H9 (cell line): ENCODE measurements at regions not wholly inside any gene's neighbourhood (a gene's known extent, or its start where the extent isn't known, plus 50 kb on each side); places are given as distances from the start of the nearest gene placed in this dataset.

Source experiments
- DNase-seq: peaks from one replicate; pipeline ENCODE4 v3.0.0-alpha.2; 2017
- H2AFZ ChIP-seq: one replicate; pipeline ENCODE4 v1.6.1; 2013; ENCODE audit warnings: mild to moderate bottlenecking, low read length, control low read depth, moderate library complexity
- H2AK5ac ChIP-seq: 2 replicates; pipeline ENCODE4 v1.6.1; 2013; ENCODE audit warnings: low read length, control low read depth, mixed read lengths; ENCODE audit not compliant: insufficient read length
- H2BK120ac ChIP-seq: one replicate; pipeline ENCODE4 v1.6.1; 2013; ENCODE audit warnings: low read depth, mild to moderate bottlenecking, low read length, control low read depth, inconsistent platforms; ENCODE audit not compliant: poor library complexity, severe bottlenecking
- H2BK12ac ChIP-seq: 2 replicates; pipeline ENCODE4 v1.6.1; 2013; ENCODE audit warnings: low read length, control low read depth, mixed read lengths, low read depth; ENCODE audit not compliant: insufficient read length
- H2BK15ac ChIP-seq: 2 replicates; pipeline ENCODE4 v1.6.1; 2013; ENCODE audit warnings: low read depth, low read length, control low read depth
- H2BK20ac ChIP-seq: one replicate; pipeline ENCODE4 v1.6.1; 2013; ENCODE audit warnings: low read depth, mild to moderate bottlenecking, low read length, control low read depth, inconsistent platforms; ENCODE audit not compliant: poor library complexity, severe bottlenecking
- H2BK5ac ChIP-seq: 2 replicates; pipeline ENCODE4 v1.6.1; 2013; ENCODE audit warnings: low read length, control low read depth, mixed read lengths; ENCODE audit not compliant: insufficient read length
- H3K14ac ChIP-seq: 2 replicates; pipeline ENCODE4 v1.6.1; 2013; ENCODE audit warnings: low read length, control low read depth; ENCODE audit not compliant: insufficient read depth
- H3K18ac ChIP-seq: 2 replicates; pipeline ENCODE4 v1.6.1; 2013; ENCODE audit warnings: low read depth, mild to moderate bottlenecking, mixed read lengths, low read length, control low read depth; ENCODE audit not compliant: insufficient read length
- H3K23ac ChIP-seq: 2 replicates; pipeline ENCODE4 v1.6.1; 2013; ENCODE audit warnings: low read length, control low read depth, mixed read lengths, low read depth; ENCODE audit not compliant: insufficient read length
- H3K23me2 ChIP-seq: 2 replicates; pipeline ENCODE4 v1.6.1; 2013; ENCODE audit warnings: low read depth, mild to moderate bottlenecking, mixed read lengths, low read length, control low read depth; ENCODE audit not compliant: insufficient read length, poor library complexity, severe bottlenecking
- H3K27ac ChIP-seq: 2 replicates; pipeline ENCODE4 v1.5.1; 2013; ENCODE audit warnings: low read length, control low read depth, mixed read lengths, low read depth; ENCODE audit not compliant: insufficient read length
- H3K27me3 ChIP-seq: 2 replicates; pipeline ENCODE4 v1.6.1; 2013; ENCODE audit warnings: low read length, control low read depth, inconsistent platforms; ENCODE audit not compliant: insufficient read depth
- H3K4ac ChIP-seq: 2 replicates; pipeline ENCODE4 v1.6.1; 2013; ENCODE audit warnings: low read depth, mild to moderate bottlenecking, control low read depth, inconsistent platforms, low read length, moderate library complexity
- H3K4me1 ChIP-seq: 2 replicates; pipeline ENCODE4 v1.6.1; 2013; ENCODE audit warnings: low read length, control low read depth, inconsistent platforms; ENCODE audit not compliant: insufficient read depth
- H3K4me2 ChIP-seq: 2 replicates; pipeline ENCODE4 v1.6.1; 2013; ENCODE audit warnings: low read length, control low read depth, mixed read lengths; ENCODE audit not compliant: insufficient read length, insufficient read depth
- H3K56ac ChIP-seq: 2 replicates; pipeline ENCODE4 v1.6.1; 2013; ENCODE audit warnings: low read depth, mild to moderate bottlenecking, mixed read lengths, low read length, control low read depth; ENCODE audit not compliant: insufficient read length
- H3K79me1 ChIP-seq: 2 replicates; pipeline ENCODE4 v1.6.1; 2013; ENCODE audit warnings: low read depth, mild to moderate bottlenecking, moderate library complexity, low read length, control low read depth, inconsistent platforms; ENCODE audit not compliant: insufficient read depth, poor library complexity, severe bottlenecking
- H3K79me2 ChIP-seq: 2 replicates; pipeline ENCODE4 v1.6.1; 2013; ENCODE audit warnings: low read length, control low read depth, inconsistent platforms; ENCODE audit not compliant: insufficient read depth
- H3K9ac ChIP-seq: 2 replicates; pipeline ENCODE4 v1.6.1; 2013; ENCODE audit warnings: low read length, control low read depth, mixed read lengths; ENCODE audit not compliant: insufficient read length; ENCODE audit errors: extremely low read depth
- H3K9me3 ChIP-seq: one replicate; pipeline ENCODE4 v1.6.1; 2013; ENCODE audit warnings: low read depth, low read length, inconsistent platforms; ENCODE audit not compliant: control insufficient read depth
- H3T11ph ChIP-seq: one replicate; pipeline ENCODE4 v1.6.1; 2013; ENCODE audit warnings: mild to moderate bottlenecking, low read length, control low read depth, inconsistent platforms
- H4K20me1 ChIP-seq: one replicate; pipeline ENCODE4 v1.6.1; 2013; ENCODE audit not compliant: control insufficient read depth, insufficient read length, insufficient read depth
- H4K5ac ChIP-seq: 2 replicates; pipeline ENCODE4 v1.6.1; 2013; ENCODE audit warnings: low read depth, mild to moderate bottlenecking, mixed read lengths, low read length, control low read depth; ENCODE audit not compliant: insufficient read length
- H4K8ac ChIP-seq: replicated peaks from 2 replicates; pipeline ENCODE4 v1.6.1; 2013; ENCODE audit warnings: low read length, control low read depth, mixed read lengths, low read depth; ENCODE audit not compliant: insufficient read length
- H4K91ac ChIP-seq: 2 replicates; pipeline ENCODE4 v1.6.1; 2013; ENCODE audit warnings: low read depth, mild to moderate bottlenecking, moderate library complexity, mixed read lengths, low read length, control low read depth; ENCODE audit not compliant: insufficient read length
- H3K27ac Mint-ChIP-seq, 3 experiments: 2 replicates in 2 of 3; 3 replicates in 1 of 3; pipeline ENCODE4 v1.8.0; 2020 to 2021; ENCODE audit warnings: mixed read lengths in 3 of 3, mild to moderate bottlenecking in 1 of 3, moderate library complexity in 1 of 3
- H3K27me3 Mint-ChIP-seq: 2 replicates; pipeline ENCODE4 v1.8.0; 2021; ENCODE audit warnings: low read depth, mild to moderate bottlenecking, moderate library complexity, mixed read lengths
- H3K36me3 Mint-ChIP-seq, 3 experiments: 2 replicates in 2 of 3; 3 replicates in 1 of 3; pipeline ENCODE4 v1.8.0; 2020 to 2021; ENCODE audit warnings: low read depth in 3 of 3, mixed read lengths in 3 of 3; ENCODE audit not compliant: insufficient read depth in 1 of 3
- H3K4me1 Mint-ChIP-seq, 2 experiments: 2 replicates each; pipeline ENCODE4 v1.8.0; 2020; ENCODE audit warnings: mixed read lengths in 2 of 2
- H3K4me3 Mint-ChIP-seq, 2 experiments: 2 replicates in 1 of 2; 3 replicates in 1 of 2; pipeline ENCODE4 v1.8.0; 2020 to 2021; ENCODE audit warnings: mild to moderate bottlenecking in 2 of 2, mixed read lengths in 2 of 2, moderate library complexity in 1 of 2
- H3K9me3 Mint-ChIP-seq, 2 experiments: 2 replicates in 1 of 2; 3 replicates in 1 of 2; pipeline ENCODE4 v1.8.0; 2020; ENCODE audit warnings: mild to moderate bottlenecking in 2 of 2, mixed read lengths in 2 of 2, moderate library complexity in 1 of 2
- TF ChIP-seq, protein P1 (sequence below): fragments of 200-600 bp; sonication (generic); conservative IDR thresholded peaks from 3 replicates; pipeline ENCODE4 v1.8.0; 2021; ENCODE audit warnings: antibody characterized with exemption, mild to moderate bottlenecking

DNA sequence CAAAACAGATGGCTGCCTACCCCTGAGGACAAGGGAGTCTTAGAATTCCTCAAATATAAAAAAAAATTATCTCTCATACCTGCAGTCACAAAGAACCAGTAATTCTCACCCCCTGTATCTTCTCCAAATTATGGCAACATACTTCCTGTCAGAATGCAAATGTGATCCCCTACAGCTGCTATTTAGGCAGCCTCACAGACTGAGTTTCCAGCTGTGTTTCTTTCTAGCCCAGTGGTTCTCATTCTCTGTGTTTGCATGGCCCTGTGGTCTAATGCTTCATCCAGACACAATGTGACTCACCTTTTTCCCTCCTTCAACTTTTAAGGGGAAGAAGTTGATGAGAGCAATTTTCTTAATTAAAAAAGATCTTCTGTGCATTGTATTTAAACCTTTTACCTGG lies 726.3 kb downstream of the TSN start:
- Mint-ChIP-seq H3K36me3 (peaks cover 0 to 13% (median 5%) of the 10 kb centered on the region in 3 experiments; a peak in 3 of 7 replicates), H3K27ac (no peak overlapping the region), H3K4me1 (peaks cover 16 to 17% of the 10 kb centered on the region in 2 experiments), H3K27me3 (no peaks in the 10 kb centered on the region), H3K4me3 (no peak overlapping the region), H3K9me3 (peaks cover 8 to 13% of the 10 kb centered on the region in 2 experiments; a peak in 4 of 5 replicates)
- H3K23ac ChIP-seq = no peak overlapping the region
- no peak overlapping the region for H4K91ac ChIP-seq
- no peaks in the 10 kb centered on the region for H3K27me3 ChIP-seq
- no peak overlapping the region for H2BK20ac ChIP-seq
- H3K4me2 ChIP-seq = no peak overlapping the region
- H3K9ac ChIP-seq = no peak overlapping the region
- no peaks in the 10 kb centered on the region for H3K79me2 ChIP-seq
- no peaks in the 10 kb centered on the region; the same call in 1 of the 2 replicates for H3K4me1 ChIP-seq
- H2BK12ac ChIP-seq = no peak overlapping the region
- no peak for DNase-seq
- H3K9me3 ChIP-seq = no peaks in the 10 kb centered on the region
- H3K27ac ChIP-seq = no peak overlapping the region
- no peaks in the 10 kb centered on the region for H4K20me1 ChIP-seq
- no peak overlapping the region for H4K5ac ChIP-seq
- no peak overlapping the region for H2BK120ac ChIP-seq
- no peak overlapping the region for H3K56ac ChIP-seq
- H2BK5ac ChIP-seq = no peak overlapping the region
- no peak overlapping the region for H4K8ac ChIP-seq
- H3K4ac ChIP-seq = no peak overlapping the region
- no peak overlapping the region for H3K14ac ChIP-seq
- no peak overlapping the region for H2AK5ac ChIP-seq
- no peak overlapping the region for H3K18ac ChIP-seq
- H3K23me2 ChIP-seq = no peaks in the 10 kb centered on the region
- TF ChIP-seq, protein P1, sequence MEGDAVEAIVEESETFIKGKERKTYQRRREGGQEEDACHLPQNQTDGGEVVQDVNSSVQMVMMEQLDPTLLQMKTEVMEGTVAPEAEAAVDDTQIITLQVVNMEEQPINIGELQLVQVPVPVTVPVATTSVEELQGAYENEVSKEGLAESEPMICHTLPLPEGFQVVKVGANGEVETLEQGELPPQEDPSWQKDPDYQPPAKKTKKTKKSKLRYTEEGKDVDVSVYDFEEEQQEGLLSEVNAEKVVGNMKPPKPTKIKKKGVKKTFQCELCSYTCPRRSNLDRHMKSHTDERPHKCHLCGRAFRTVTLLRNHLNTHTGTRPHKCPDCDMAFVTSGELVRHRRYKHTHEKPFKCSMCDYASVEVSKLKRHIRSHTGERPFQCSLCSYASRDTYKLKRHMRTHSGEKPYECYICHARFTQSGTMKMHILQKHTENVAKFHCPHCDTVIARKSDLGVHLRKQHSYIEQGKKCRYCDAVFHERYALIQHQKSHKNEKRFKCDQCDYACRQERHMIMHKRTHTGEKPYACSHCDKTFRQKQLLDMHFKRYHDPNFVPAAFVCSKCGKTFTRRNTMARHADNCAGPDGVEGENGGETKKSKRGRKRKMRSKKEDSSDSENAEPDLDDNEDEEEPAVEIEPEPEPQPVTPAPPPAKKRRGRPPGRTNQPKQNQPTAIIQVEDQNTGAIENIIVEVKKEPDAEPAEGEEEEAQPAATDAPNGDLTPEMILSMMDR = no peak
- no peak overlapping the region for H2BK15ac ChIP-seq
- H3K79me1 ChIP-seq = no peaks in the 10 kb centered on the region
- H2AFZ ChIP-seq = no peak overlapping the region
- no peak overlapping the region for H3T11ph ChIP-seq
